OCI-LY7 (cell line): ENCODE measurements at regions not wholly inside any gene's neighbourhood (a gene's known extent, or its start where the extent isn't known, plus 50 kb on each side); places are given as distances from the start of the nearest gene placed in this dataset.

ENCODE experiments used
- EZH2phosphoT487 ChIP-seq: fragments of 200-600 bp; sonication (generic); IDR thresholded peaks from 2 replicates; pipeline ENCODE4 v1.6.1; 2018; ENCODE audit warnings: low read depth, borderline replicate concordance, mild to moderate bottlenecking, mixed run types, antibody characterized with exemption, low read length, moderate library complexity, mixed read lengths
- TF ChIP-seq, protein P1 (sequence below): fragments of 200-600 bp; sonication (generic); conservative IDR thresholded peaks from 2 replicates; pipeline ENCODE4 v1.5.1; 2014; ENCODE audit warnings: mild to moderate bottlenecking, antibody characterized with exemption, low read length, moderate library complexity, mixed read lengths

DNA sequence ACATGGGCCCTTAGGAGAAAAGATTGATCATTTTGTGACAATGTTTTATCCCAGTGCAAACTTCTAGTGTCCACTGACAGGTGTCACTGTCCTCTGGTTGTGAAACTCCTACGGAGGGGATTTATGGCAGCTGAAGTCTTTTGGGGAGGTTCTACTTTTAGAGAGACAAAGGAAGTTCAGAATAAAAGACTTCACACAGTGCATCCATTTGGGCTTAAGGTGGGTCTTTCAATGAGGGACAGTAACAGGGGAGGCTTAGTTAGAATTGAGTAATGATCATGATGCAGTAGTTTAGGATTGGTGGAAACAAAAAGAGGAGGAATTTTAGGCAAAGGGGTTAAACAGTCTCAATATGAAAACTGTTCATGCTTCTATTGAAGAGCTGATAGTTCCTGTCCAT is 501.1 kb upstream of the NRP1 start:
- TF ChIP-seq, protein P1, sequence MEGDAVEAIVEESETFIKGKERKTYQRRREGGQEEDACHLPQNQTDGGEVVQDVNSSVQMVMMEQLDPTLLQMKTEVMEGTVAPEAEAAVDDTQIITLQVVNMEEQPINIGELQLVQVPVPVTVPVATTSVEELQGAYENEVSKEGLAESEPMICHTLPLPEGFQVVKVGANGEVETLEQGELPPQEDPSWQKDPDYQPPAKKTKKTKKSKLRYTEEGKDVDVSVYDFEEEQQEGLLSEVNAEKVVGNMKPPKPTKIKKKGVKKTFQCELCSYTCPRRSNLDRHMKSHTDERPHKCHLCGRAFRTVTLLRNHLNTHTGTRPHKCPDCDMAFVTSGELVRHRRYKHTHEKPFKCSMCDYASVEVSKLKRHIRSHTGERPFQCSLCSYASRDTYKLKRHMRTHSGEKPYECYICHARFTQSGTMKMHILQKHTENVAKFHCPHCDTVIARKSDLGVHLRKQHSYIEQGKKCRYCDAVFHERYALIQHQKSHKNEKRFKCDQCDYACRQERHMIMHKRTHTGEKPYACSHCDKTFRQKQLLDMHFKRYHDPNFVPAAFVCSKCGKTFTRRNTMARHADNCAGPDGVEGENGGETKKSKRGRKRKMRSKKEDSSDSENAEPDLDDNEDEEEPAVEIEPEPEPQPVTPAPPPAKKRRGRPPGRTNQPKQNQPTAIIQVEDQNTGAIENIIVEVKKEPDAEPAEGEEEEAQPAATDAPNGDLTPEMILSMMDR, result no peak
- TF ChIP-seq EZH2phosphoT487, result no peak
